Pons (tissue), 1 donor: ENCODE measurements at regions not wholly inside any gene's neighbourhood (a gene's known extent, or its start where the extent isn't known, plus 50 kb on each side); places are given as distances from the start of the nearest gene placed in this dataset.

Experiments
- DNase-seq: peaks from one replicate; pipeline ENCODE4 v3.0.0-alpha.2; 2016; ENCODE audit warnings: low spot score

DNA sequence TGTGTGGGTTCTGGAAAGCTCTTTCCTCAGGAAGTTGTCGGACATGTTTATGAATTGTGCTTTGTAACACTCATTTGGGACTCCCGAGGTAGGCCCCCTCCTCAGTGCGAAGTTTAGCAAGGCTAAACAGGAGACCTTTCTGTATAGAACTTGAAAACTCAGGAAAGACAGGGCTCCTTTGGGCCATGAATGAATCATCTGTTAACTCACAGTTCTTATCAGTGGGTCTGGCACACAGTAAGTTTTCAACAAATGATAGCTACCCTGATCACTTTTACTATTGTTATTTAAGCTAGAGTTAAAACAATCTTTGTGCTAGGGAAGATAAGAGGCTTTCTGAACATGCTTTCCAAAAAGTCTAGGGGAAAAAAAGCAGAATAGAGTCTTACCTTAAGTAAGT lies 430.5 kb upstream of the ETAA1 start:
- DNase-seq, result no peak

DNA sequence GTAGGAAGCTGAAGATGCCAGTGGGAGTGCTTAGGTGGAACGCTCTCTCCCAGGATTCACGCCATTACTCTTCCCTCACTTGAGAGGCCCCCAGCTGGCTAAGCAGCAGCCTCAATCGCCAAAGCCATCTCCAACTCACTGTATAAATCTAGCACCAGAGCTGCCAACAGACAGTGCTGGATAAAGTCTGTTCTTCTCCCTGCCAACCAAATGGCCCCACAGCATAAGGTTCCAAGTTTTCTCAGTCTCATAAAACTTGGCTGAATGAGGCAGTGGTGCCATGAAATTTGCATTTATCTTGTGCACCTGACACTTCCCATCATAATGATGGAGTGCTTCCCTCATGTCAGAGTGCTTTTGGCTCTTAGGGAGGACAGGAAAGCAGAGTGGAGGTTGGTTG lies 428.2 kb upstream of the ETAA1 start:
- peak; percentile 8 for DNase-seq

- no peak for DNase-seq
Observed at GRCh38 chr2:66981074-66981473, 416.1 kb upstream of the ETAA1 start.

DNA sequence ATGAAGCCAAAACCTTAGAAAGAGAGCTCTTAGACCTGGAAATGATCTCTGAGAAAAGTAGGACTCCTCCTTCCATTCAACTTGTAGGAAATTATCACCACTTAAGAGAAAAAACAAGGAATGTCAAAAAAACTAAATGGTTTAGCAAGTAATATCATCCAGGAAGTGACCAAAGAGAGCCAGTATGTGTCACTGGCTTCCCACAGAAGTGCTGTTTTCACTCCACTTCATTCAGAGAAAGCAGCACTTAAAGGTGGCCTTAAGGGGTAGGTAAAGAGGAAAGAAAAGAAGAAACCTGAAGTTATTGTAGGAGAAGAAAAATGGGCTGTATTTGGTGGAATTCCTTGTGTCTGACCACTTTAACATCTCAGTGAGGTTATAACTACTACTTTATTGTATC lies 414.4 kb upstream of the ETAA1 start:
- DNase-seq, result no peak

DNA sequence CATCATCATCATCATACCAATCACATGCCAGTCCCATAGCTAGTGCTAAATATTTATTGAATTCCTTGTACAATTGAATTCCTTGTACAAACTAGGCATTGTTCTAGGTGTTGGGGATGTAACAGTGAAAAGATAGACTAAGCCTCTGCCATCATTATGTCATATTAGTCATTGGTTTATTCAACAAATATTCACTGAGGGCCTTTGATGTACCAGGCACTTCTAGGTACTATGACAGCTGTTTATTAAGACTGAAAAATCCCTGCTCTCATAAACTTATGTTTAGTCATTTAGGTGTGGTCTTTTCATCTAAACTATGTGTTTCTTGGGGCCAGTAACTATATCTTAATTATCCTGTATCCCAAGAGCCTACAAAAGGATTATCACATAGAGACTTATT lies 412.3 kb upstream of the ETAA1 start:
- DNase-seq, result no peak

DNA sequence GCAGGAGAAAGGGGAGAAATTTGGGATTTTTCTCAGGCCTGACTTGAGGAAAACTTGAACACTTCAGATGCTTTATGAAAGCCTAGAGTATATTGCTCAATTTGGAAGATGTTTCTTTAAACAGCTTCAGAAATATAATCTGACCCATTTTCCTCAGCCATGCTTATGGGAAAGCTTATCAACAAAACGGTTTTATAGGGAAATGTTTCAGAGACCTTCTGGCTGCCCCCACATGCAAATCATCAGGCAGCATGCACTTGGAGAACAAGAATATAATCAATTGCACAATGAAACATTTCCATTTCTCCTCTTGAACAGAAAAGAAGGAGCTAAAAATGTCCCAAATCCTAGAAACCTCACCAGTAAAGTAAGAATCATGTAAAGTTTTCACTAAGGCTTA lies 411.2 kb upstream of the ETAA1 start:
- DNase-seq, result no peak

GRCh38 chr2:66987733-66988132 lies 409.4 kb upstream of the ETAA1 start:
- DNase-seq, result no peak

- DNase-seq, result no peak
Observed at GRCh38 chr2:66994654-66995053, 402.5 kb upstream of the ETAA1 start.

- DNase-seq, result no peak
Observed at GRCh38 chr2:66995636-66996035, 401.5 kb upstream of the ETAA1 start.

DNA sequence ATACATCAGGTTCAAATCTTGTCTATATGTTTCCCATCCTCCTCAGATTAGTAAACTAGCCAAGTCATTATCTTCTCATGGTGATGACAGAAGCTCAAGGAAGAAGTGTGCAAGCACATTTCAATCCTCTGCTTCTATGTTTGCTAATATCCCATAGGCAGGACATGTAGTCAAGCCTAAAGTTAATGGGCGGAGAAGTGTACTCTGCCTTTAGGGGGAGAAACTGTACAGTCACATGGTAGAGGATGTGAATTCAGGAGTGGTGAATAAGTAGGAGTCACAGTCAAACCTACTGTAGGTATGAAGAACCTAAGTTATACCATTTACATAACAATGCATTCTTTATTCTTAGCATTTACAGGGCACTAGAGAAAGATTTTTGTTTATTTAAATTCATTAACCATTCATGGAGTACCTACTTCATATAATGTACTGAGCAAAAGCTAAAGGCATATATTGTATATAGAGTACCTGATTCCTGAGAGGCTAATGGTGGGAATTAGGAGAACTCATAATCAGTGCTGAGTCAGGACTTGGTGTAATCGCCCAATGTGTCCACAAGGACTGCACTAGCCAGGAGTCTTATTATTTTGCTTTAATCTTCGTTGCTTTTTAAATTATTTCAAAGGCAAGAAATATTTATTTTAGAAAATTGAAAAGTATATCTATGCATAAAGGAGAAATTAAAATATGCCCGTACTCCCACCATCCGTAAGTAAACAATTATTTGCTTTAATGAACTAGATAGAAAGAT lies 394.3 kb upstream of the ETAA1 start:
- DNase-seq, result no peak

GRCh38 chr2:67006373-67006960 lies 390.7 kb upstream of the ETAA1 start:
- DNase-seq, result peak; percentile 13

- DNase-seq, result no peak
Observed at GRCh38 chr2:67008155-67008554, 389.0 kb upstream of the ETAA1 start.

DNA sequence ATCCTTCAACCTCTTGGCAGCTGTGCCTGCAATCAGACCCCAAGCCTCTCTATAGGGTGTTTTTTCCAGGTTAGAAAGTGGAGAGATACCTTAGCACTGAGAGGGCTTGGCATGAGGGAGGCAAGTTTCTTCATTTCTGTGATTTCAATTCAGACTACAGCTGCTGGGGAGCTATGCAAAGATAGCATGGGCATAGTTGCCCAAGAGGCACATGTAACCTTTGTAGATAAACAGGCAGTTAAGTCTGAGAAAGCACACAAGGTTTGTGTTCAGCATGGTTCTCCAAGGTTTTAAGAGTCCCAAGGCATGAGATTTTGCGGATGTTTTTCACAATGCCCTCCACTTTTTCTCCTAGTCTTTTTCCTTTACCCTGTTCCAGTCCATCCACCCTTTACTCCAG lies 385.0 kb upstream of the ETAA1 start:
- no peak for DNase-seq

DNA sequence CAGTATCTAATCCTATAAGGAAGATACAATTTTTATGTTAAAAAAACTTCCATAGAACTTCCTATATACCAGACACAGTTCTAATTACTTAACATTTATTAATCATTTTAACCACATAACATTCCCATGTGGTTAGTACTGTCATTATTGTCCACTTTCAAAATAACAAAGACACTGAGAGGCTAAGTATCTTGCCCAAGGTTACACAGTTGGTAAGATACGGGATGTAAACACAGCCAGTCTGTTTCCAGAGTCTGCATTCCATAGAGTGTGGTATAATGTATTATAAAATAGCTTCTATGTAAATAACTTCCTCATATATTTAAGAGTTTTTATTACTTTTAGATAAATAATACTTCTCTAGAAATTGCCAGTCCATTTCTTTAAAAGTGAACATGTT lies 383.3 kb upstream of the ETAA1 start:
- DNase-seq, result no peak

- DNase-seq, result no peak
Observed at GRCh38 chr2:67015681-67016080, 381.5 kb upstream of the ETAA1 start.

DNA sequence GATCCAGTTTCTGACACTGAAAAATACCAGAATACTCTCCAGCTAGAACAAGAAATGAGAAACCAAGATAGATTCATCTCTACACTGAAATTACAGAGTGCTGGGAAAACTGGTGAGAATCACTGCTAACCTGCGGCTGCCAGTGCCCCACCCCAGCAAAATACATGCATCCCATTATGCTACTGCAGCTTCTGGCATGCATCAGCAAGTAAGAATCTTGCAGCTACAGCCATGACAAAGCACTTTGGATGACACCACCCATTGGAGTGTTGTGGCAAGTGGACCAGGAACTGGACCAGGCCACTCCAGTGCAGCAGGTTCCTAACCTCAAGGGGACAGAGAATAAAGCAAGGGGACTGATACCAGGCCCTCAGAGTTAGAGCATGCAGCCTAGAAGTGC lies 378.8 kb upstream of the ETAA1 start:
- DNase-seq, result no peak

DNA sequence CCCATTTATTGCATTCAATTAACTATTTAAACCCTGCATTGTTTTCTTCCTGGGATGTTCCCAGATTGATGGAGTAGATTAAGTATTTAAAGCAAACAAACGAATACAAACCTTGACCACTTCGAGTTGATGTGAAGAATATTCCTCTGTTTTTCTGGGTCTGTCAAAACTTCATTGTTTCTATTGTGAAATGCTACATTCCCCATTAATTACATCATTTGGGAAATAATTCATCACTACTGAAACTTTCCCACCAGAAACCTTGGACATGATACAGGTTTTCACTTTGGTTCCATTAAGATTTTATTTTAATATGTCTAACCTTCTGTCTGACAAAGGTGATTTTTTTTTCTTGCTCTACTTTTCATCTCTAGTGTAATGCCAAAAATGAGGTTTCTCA lies 365.1 kb upstream of the ETAA1 start:
- DNase-seq, result no peak

- no peak for DNase-seq
Observed at GRCh38 chr2:67036444-67036843, 360.7 kb upstream of the ETAA1 start.

- DNase-seq, result no peak
Observed at GRCh38 chr2:67037655-67038054, 359.5 kb upstream of the ETAA1 start.

DNA sequence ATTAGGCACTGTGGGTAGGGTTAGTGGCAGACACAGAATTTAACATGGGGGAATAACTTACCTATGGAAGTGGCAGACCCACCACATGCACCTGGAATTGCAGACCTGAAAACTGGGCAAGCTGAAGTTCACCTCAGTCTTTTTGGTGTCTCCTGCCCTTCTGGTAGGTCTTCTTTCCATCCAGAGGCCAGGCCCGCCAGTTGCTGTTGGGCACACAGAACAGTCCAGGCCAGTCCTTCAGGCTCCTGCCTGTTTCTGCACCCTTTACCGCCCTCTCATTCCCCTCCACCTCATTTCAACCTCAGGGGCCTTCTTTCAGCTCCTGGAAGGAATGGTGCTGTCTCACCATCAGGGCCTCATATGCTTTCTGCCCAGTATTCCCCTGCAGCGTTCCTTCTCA lies 358.9 kb upstream of the ETAA1 start:
- DNase-seq, result no peak

DNA sequence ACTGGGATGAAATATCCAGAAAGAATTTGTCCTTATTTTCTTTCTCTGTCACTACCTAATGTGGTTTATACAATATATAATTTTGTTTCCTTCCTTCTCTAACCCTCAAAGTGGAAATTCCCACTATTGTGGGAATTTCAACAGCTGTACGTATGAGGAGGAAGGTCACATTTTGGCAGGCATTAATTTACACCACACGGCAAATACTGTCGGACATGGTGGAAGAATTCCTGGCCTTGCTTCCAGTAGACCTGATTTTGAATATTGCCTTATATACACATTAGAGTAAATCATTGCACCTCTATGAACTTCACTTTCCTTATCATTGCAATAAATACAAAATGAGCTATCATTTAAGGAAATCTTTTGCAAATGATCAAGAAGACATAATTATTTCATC lies 358.1 kb upstream of the ETAA1 start:
- DNase-seq, result no peak

DNA sequence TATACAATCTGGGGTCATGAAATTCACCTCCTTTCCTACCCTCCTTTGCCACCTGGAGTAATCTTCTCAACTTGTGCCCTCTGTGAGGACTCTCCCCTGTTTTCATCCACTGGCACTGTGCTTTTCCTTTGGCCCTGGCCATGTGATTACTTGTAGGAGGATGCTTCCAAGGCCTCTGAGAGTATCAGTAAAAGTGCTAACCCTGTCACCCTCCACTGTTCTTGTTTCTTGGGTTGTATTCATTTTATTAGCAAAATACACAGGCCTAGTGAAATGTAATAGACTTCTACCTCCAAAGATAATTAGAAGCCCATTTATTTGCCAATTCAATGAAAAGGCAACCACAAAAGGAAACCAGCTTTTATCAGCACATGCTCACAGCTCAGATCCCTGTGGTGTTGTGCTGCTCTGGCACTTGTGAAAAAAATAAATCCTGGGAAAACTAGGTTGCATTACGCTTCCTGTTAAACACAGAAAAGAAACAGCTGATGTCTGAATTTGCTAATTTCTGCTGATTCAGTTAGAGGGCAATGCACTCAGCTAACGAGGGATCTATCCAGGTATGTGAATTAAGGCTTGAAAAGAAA lies 357.5 kb upstream of the ETAA1 start:
- no peak for DNase-seq

GRCh38 chr2:67041051-67041450 lies 356.1 kb upstream of the ETAA1 start:
- DNase-seq, result no peak
